ENCODE measurements at regions not wholly inside any gene's neighbourhood (a gene's known extent, or its start where the extent isn't known, plus 50 kb on each side); places are given as distances from the start of the nearest gene placed in this dataset.

- intact Hi-C loops (cut with DNase I) = no loop called here
- DNase-seq = no peak
- Histone ChIP-seq H3K27me3 (ENCODE audit: control insufficient read depth, insufficient read depth) (no peaks in the 10 kb centered on the region), H3K4me3 (ENCODE audit: low read length) (no peak overlapping the region), H3K4me1 (ENCODE audit: control insufficient read depth, insufficient read depth, low read length) (no peaks in the 10 kb centered on the region), H3K27ac (ENCODE audit: low read length) (no peak overlapping the region), H3K9me3 (ENCODE audit: control insufficient read depth, low read length) (no peaks in the 10 kb centered on the region)
- WGBS = 89% methylated on average over 3 of the region's 3 CpGs
- no peak for ATAC-seq
Measured at GRCh38 chr4:137981277-137981676, 260.9 kb downstream of the SLC7A11 start.

- ATAC-seq (no peak), DNase-seq (no peak)
- Histone ChIP-seq H3K4me1 (ENCODE audit: control insufficient read depth, insufficient read depth, low read length) (no peaks in the 10 kb centered on the region), H3K27ac (ENCODE audit: low read length) (no peak overlapping the region), H3K4me3 (ENCODE audit: low read length) (no peak overlapping the region), H3K27me3 (ENCODE audit: control insufficient read depth, insufficient read depth) (no peaks in the 10 kb centered on the region), H3K9me3 (ENCODE audit: control insufficient read depth, low read length) (no peaks in the 10 kb centered on the region)
- 63% methylated on average over 2 of the region's 2 CpGs for WGBS
- intact Hi-C loops (cut with DNase I) = no loop called here
Measured at GRCh38 chr4:137980641-137981040, 261.5 kb downstream of the SLC7A11 start.

GRCh38 chr4:137979938-137980337 lies 262.2 kb downstream of the SLC7A11 start:
- no peak overlapping the region for H3K4me3 ChIP-seq (ENCODE audit: low read length)

GRCh38 chr4:137968956-137969678 lies 273.0 kb downstream of the SLC7A11 start:
- DNase-seq (no peak), ATAC-seq (no peak)
- Histone ChIP-seq H3K4me3 (ENCODE audit: low read length) (no peak overlapping the region), H3K27me3 (ENCODE audit: control insufficient read depth, insufficient read depth) (no peaks in the 10 kb centered on the region), H3K4me1 (ENCODE audit: control insufficient read depth, insufficient read depth, low read length) (no peaks in the 10 kb centered on the region), H3K9me3 (ENCODE audit: control insufficient read depth, low read length) (no peaks in the 10 kb centered on the region), H3K27ac (ENCODE audit: low read length) (no peak overlapping the region)
- WGBS = 51% methylated on average over 3 of the region's 3 CpGs
- intact Hi-C loops (cut with DNase I) = no loop called here

More at GRCh38 chr4:137979938-137980337, 262.2 kb downstream of the SLC7A11 start:
- H3K4me1 ChIP-seq (ENCODE audit: control insufficient read depth, insufficient read depth, low read length) = no peaks in the 10 kb centered on the region
- intact Hi-C loops (cut with DNase I) = no loop called here
- no peaks in the 10 kb centered on the region for H3K9me3 ChIP-seq (ENCODE audit: control insufficient read depth, low read length)
- no peak for DNase-seq
- H3K27ac ChIP-seq (ENCODE audit: low read length) = no peak overlapping the region
- no peak for ATAC-seq
- 85% methylated on average over 1 of the region's 1 CpG for WGBS
- H3K27me3 ChIP-seq (ENCODE audit: control insufficient read depth, insufficient read depth) = no peaks in the 10 kb centered on the region

GRCh38 chr4:137967480-137968190 lies 274.5 kb downstream of the SLC7A11 start:
- WGBS = 85% methylated on average over 6 of the region's 6 CpGs
- Histone ChIP-seq H3K27me3 (ENCODE audit: control insufficient read depth, insufficient read depth) (no peaks in the 10 kb centered on the region), H3K9me3 (ENCODE audit: control insufficient read depth, low read length) (no peaks in the 10 kb centered on the region), H3K4me1 (ENCODE audit: control insufficient read depth, insufficient read depth, low read length) (no peaks in the 10 kb centered on the region), H3K4me3 (ENCODE audit: low read length) (no peak overlapping the region), H3K27ac (ENCODE audit: low read length) (no peak overlapping the region)
- intact Hi-C loops (cut with DNase I) = no loop called here
- no peak for DNase-seq
- ATAC-seq = no peak

GRCh38 chr4:137966504-137966903 lies 275.6 kb downstream of the SLC7A11 start:
- Histone ChIP-seq H3K9me3 (ENCODE audit: control insufficient read depth, low read length) (no peaks in the 10 kb centered on the region), H3K4me1 (ENCODE audit: control insufficient read depth, insufficient read depth, low read length) (no peaks in the 10 kb centered on the region), H3K27ac (ENCODE audit: low read length) (no peak overlapping the region), H3K27me3 (ENCODE audit: control insufficient read depth, insufficient read depth) (no peaks in the 10 kb centered on the region), H3K4me3 (ENCODE audit: low read length) (no peak overlapping the region)
- ATAC-seq (no peak), DNase-seq (no peak)
- intact Hi-C loops (cut with DNase I) = no loop called here
- 87% methylated on average over 3 of the region's 3 CpGs for WGBS

GRCh38 chr4:137961051-137961438 lies 281.1 kb downstream of the SLC7A11 start:
- ATAC-seq (peak; percentile 40 to 41), DNase-seq (peak in 2 of 3 donors; percentile 12 to 25)
- no peaks in the 10 kb centered on the region for H3K4me1 ChIP-seq (ENCODE audit: control insufficient read depth, insufficient read depth, low read length)
- no peak overlapping the region for H3K27ac ChIP-seq (ENCODE audit: low read length)
- H3K9me3 ChIP-seq (ENCODE audit: control insufficient read depth, low read length) = no peaks in the 10 kb centered on the region
- H3K4me3 ChIP-seq (ENCODE audit: low read length) = no peak overlapping the region
- no peaks in the 10 kb centered on the region for H3K27me3 ChIP-seq (ENCODE audit: control insufficient read depth, insufficient read depth)
- intact Hi-C loops (cut with DNase I) = no loop called here

- Histone ChIP-seq H3K4me1 (ENCODE audit: control insufficient read depth, insufficient read depth, low read length) (no peaks in the 10 kb centered on the region), H3K4me3 (ENCODE audit: low read length) (no peak overlapping the region), H3K9me3 (ENCODE audit: control insufficient read depth, low read length) (no peaks in the 10 kb centered on the region), H3K27me3 (ENCODE audit: control insufficient read depth, insufficient read depth) (no peaks in the 10 kb centered on the region), H3K27ac (ENCODE audit: low read length) (no peak overlapping the region)
- 51% methylated on average over 3 of the region's 3 CpGs for WGBS
- no peak for DNase-seq
- intact Hi-C loops (cut with DNase I) = no loop called here
- ATAC-seq = no peak
Measured at GRCh38 chr4:137960371-137961050, 281.6 kb downstream of the SLC7A11 start.

- Histone ChIP-seq H3K27ac (ENCODE audit: low read length) (no peak overlapping the region), H3K9me3 (ENCODE audit: control insufficient read depth, low read length) (no peaks in the 10 kb centered on the region), H3K27me3 (ENCODE audit: control insufficient read depth, insufficient read depth) (no peaks in the 10 kb centered on the region), H3K4me1 (ENCODE audit: control insufficient read depth, insufficient read depth, low read length) (no peaks in the 10 kb centered on the region), H3K4me3 (ENCODE audit: low read length) (no peak overlapping the region)
- ATAC-seq (no peak), DNase-seq (no peak)
- intact Hi-C loops (cut with DNase I) = no loop called here
- 74% methylated on average over 3 of the region's 3 CpGs for WGBS
Measured at GRCh38 chr4:137957806-137958205, 284.3 kb downstream of the SLC7A11 start.

- Histone ChIP-seq H3K27ac (ENCODE audit: low read length) (no peak overlapping the region), H3K4me3 (ENCODE audit: low read length) (no peak overlapping the region), H3K9me3 (ENCODE audit: control insufficient read depth, low read length) (no peaks in the 10 kb centered on the region), H3K27me3 (ENCODE audit: control insufficient read depth, insufficient read depth) (no peaks in the 10 kb centered on the region), H3K4me1 (ENCODE audit: control insufficient read depth, insufficient read depth, low read length) (no peaks in the 10 kb centered on the region)
- no peak for ATAC-seq
- 90% methylated on average over 2 of the region's 2 CpGs for WGBS
- no peak for DNase-seq
- intact Hi-C loops (cut with DNase I) = no loop called here
Measured at GRCh38 chr4:137956256-137956655, 285.9 kb downstream of the SLC7A11 start.

- intact Hi-C loops (cut with DNase I) = no loop called here
- Histone ChIP-seq H3K9me3 (ENCODE audit: control insufficient read depth, low read length) (no peaks in the 10 kb centered on the region), H3K27ac (ENCODE audit: low read length) (no peak overlapping the region), H3K4me1 (ENCODE audit: control insufficient read depth, insufficient read depth, low read length) (no peaks in the 10 kb centered on the region), H3K27me3 (ENCODE audit: control insufficient read depth, insufficient read depth) (no peaks in the 10 kb centered on the region), H3K4me3 (ENCODE audit: low read length) (no peak overlapping the region)
- DNase-seq (no peak), ATAC-seq (no peak)
- WGBS = 69% methylated on average over 1 of the region's 1 CpG
Measured at GRCh38 chr4:137955595-137955994, 286.6 kb downstream of the SLC7A11 start.

Data from right cardiac atrium (tissue), 5 donors.